Raji (cell line): ENCODE measurements at regions not wholly inside any gene's neighbourhood (a gene's known extent, or its start where the extent isn't known, plus 50 kb on each side); places are given as distances from the start of the nearest gene placed in this dataset.

Source experiments
- POLR2A ChIP-seq: IDR thresholded peaks from 2 replicates; pipeline ENCODE4 v1.6.1; 2011; ENCODE audit warnings: low read depth, low read length, control low read depth; ENCODE audit not compliant: insufficient read depth

GRCh38 chr6:15137086-15137485 is 108.8 kb upstream of the JARID2 start:
- TF ChIP-seq POLR2A = no peak

GRCh38 chr6:15143086-15143485 is 102.8 kb upstream of the JARID2 start:
- TF ChIP-seq POLR2A = no peak

DNA sequence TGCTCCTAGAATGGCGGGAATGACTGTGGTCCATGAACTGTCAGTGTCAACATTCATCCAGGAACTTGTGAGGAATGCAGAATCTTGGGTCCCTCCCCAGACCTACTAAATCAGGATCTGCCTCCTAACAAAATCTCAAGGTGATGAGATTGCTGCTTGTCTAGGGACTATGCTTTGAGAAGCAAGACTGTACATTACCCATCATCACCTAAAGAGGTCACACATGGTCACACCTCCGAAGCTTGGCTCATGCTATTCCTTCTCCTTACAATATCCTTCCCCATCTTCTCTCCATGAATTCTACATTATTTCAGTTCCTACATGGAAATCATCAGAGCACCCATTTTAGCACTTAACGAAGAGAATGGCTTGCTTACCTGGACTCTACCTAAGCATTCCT is 102.3 kb upstream of the JARID2 start:
- TF ChIP-seq POLR2A = no peak

- no peak for TF ChIP-seq POLR2A
Observed at GRCh38 chr6:15145821-15146220, 100.0 kb upstream of the JARID2 start.

- no peak for TF ChIP-seq POLR2A
Observed at GRCh38 chr6:15147827-15148226, 98.0 kb upstream of the JARID2 start.

- TF ChIP-seq POLR2A = no peak
Observed at GRCh38 chr6:15148356-15148946, 97.4 kb upstream of the JARID2 start.

DNA sequence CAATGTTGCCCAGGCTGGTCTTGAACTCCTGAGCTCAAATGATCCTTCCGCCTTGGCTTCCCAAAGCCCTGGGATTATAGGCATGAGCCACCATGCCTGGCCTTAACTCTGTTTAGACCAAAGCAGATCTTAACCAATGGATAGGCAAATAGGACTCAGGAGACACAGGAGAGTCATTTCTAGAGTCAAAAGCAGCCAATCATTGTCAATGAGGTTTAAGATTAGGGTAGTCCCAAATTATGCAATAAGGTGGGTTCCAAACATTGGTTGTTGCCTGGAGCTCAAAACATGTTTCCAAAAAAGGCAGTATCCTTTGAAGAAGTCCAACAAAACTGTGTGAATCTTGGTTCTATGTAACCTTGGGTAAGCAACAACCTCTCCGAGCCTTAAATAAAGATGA is 95.7 kb upstream of the JARID2 start:
- no peak for TF ChIP-seq POLR2A

DNA sequence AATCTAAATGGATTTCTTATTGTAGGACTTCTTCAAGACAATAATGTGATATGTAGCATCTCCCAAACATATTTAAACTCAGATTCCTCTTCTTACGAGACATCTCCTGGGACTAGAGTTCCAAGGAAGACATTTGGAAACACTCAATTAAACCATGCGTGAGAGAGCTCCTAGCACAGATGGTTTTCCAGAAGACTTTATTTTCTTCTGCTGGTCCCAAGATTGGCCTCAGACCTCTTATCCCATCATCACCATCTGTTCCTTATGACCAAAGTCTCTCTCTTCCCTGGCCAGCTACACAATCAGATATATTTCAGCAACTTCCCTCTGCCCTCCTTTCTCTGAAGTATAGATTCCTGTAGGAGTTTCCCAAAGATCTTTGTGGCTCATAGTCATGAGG is 93.2 kb upstream of the JARID2 start:
- no peak for TF ChIP-seq POLR2A

- TF ChIP-seq POLR2A = no peak
Observed at GRCh38 chr6:15153191-15153590, 92.7 kb upstream of the JARID2 start.

DNA sequence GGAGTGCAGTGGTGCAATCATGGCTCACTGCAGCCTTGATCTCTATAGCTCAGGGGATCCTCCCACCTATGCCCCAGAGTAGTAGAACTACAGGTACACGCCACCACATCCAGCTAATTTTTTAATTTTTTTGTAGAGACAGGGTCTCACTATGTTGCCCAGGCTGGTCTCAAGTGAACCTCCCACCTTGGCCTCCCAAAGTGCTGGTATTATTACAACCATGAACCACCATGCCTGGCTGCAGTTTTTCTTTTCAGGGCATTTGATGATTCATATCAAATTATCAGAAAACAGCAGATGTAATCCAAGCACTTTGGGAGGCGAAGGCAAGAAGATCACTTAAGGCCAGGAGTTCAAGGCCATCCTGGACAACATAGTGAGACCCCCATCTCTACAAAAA is 88.4 kb upstream of the JARID2 start:
- no peak for TF ChIP-seq POLR2A

DNA sequence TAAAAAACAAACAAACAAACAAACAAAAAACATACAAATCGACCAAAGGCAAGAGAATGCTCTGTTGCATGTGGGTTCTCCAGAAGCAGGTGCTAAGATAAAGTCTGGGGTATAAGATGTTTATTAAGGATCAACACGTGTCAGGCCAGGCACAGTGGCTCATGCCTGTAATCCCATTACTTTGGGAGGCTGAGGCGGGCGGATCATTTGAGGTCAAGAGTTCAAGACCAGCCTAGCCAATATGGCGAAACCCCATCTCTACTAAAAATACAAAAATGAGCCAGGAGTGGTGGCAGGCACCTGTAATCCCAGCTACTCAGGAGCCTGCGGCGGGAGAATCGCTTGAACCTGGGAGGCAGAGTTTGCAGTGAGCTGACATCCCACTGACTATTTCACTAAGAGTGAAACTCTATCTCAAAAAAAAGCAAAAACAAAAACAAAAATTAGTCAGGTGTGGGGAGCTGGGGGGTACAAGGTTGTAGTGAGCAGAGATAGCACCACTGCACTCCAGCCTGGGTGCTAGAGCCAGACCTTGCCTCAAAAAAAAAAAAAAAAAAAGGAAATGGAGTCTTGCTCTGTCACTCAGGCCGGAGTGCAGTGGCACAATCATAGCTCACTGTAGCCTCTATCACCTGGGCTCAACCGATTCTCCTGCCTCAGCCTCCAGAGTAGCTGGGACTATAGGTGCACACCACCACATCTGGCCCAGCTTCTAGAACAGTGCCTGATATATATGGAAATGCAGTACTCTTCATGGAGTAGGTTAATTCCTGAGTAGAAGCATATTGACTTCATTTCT is 86.8 kb upstream of the JARID2 start:
- no peak for TF ChIP-seq POLR2A

DNA sequence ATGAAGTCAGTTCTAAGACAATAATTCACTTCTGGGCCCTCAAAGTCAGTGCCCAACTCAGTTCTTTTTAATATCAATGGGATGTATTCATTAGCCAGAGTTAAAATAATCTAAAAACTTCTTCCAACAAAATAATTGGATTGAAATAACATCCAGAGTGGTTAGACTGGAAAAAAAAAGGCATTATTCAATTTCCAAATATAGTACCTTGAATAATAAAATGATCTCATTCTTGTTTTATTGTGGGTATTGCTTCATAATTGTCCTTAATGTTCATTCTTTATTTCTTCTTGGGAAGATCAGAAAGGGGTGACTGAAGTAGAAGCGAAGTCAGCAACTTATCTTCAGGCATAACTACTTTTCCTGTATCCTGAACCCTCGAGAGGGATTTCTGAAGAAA is 85.1 kb upstream of the JARID2 start:
- TF ChIP-seq POLR2A = no peak

DNA sequence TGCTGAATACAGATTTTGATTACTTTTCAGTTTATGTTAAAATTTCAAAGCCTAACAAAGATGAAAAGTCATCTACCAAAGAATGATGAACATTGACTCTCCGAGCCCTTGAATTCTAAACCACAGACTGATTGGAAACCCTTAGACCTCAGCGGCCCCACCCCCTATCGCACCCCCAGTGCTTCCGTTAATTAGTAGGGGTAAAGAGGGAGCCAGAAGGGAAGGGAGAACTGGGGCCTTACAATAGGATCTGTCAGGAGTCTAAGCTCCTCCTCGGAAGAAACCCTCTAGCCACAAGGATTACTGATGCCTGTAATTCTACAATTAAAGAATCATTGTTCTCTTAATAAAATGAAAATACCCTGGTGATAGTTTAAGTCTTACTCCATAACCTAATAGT is 79.7 kb upstream of the JARID2 start:
- no peak for TF ChIP-seq POLR2A

DNA sequence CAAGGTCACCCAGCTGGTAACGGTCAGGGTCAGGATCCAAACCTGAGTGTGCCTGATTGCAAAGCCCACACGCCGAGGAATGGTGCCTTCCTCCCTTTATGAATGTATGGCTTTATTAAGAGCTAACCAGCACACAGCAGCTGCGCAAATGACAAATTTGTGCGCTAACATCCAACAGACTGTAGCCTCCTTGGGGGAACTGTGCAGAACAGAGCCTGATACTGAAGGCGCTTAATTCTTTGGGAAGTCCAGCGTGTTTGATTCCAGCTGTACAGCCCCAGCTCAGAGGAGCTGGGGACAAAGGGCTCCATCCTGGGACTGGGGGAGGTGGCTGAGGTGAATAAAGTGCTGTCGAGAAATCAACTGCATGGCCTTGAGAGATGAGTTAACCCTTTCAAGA is 75.7 kb upstream of the JARID2 start:
- TF ChIP-seq POLR2A = no peak

DNA sequence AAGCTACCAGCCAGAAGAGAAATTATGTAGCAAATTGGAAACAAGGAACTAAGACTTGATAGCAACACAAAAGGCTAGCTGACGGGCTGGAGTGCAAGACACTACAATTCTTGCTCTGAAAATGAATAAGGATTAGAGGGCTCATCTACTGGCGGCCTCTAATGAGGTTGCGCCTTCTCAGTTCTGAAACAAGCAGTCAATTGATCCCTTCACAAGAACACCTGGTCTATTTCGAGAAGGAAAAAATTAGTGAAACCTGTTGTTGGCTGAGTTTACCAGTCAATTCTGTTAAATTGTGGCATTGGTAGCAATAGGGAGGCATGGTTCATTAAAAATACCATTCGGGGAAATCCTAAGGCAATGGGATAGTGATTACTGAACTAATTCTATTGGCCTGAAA is 74.8 kb upstream of the JARID2 start:
- TF ChIP-seq POLR2A = no peak

DNA sequence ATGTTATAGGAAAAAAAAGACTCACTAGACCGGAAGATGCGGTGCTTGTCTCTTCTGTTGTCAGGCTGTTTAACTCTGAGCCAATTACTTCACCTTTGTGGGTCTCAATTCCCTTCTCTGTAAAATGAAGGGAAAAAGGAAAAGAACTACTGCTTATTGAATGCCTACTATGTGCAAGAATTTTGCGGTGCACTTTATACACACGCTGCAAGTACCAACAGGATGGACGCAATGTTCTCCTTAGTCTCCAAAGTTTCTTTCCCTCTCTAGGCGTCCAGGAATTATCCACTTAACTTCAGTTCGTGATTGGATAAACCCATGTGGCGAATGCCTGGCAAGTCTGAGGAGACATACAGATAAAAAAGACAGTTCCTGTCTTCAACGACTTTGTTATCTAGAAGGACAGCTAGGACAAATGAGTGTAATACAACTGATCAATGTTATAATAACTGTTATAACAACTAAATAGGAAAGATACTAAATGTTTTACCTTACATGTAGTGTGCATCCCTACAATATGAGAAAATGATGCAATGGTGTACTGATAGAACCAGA is 69.0 kb upstream of the JARID2 start:
- no peak for TF ChIP-seq POLR2A
